Brain microvascular endothelial cell (primary cell): ENCODE measurements at regions not wholly inside any gene's neighbourhood (a gene's known extent, or its start where the extent isn't known, plus 50 kb on each side); places are given as distances from the start of the nearest gene placed in this dataset.

Experiments
- DNase-seq: peaks from one replicate; pipeline ENCODE4 v3.0.0-alpha.2; 2020
- H3K27ac ChIP-seq: fragments of 250-450 bp; sonication (Bioruptor Pico); 2 replicates; pipeline ENCODE4 v1.5.1; 2020; ENCODE audit warnings: mild to moderate bottlenecking, moderate library complexity
- H3K27me3 ChIP-seq: fragments of 250-450 bp; sonication (Bioruptor Pico); replicated peaks from 2 replicates; pipeline ENCODE4 v1.5.1; 2020; ENCODE audit warnings: mild to moderate bottlenecking
- H3K36me3 ChIP-seq: fragments of 250-450 bp; sonication (Bioruptor Pico); replicated peaks from 2 replicates; pipeline ENCODE4 v1.5.1; 2020; ENCODE audit warnings: mild to moderate bottlenecking
- H3K4me3 ChIP-seq: 2 replicates; pipeline ENCODE4 v1.5.1; 2011; ENCODE audit warnings: low read depth, mild to moderate bottlenecking, control low read depth, low read length, moderate library complexity
- in situ Hi-C: cut with HindIII; loops from 2 replicates; pipeline ENCODE4 v1.10.0; 2017; ENCODE audit warnings: low sequenced_read_pairs, low pct_ligation_motif_present
- TF ChIP-seq, protein P1 (sequence below): IDR thresholded peaks from 2 replicates; pipeline ENCODE4 v1.5.1; 2011; ENCODE audit warnings: low read depth, mild to moderate bottlenecking, moderate library complexity, low read length, control low read depth, inconsistent platforms; ENCODE audit errors: missing control alignments

DNA sequence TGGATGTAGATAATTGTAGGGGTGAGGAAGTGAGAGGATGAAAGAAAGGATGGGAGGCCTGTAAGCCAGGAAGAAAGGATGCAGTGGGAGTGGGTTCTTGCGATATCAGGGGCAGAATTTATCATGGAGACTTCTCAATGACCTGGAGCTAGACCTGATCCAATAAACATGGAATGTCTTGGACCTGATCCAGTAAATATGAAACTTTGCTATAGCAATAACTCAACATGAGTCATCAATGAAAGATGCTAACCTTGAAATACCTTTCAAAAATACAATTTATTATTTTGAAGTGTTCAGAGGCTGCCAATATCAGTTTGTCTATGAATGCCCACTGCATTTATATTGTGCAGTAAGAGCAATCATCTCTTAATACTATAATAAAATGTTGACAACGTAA is 279.5 kb downstream of the POU4F1 start:
- Histone ChIP-seq H3K27me3 (no peaks in the 10 kb centered on the region), H3K4me3 (no peak overlapping the region), H3K36me3 (no peaks in the 10 kb centered on the region), H3K27ac (no peak overlapping the region)
- TF ChIP-seq, protein P1, sequence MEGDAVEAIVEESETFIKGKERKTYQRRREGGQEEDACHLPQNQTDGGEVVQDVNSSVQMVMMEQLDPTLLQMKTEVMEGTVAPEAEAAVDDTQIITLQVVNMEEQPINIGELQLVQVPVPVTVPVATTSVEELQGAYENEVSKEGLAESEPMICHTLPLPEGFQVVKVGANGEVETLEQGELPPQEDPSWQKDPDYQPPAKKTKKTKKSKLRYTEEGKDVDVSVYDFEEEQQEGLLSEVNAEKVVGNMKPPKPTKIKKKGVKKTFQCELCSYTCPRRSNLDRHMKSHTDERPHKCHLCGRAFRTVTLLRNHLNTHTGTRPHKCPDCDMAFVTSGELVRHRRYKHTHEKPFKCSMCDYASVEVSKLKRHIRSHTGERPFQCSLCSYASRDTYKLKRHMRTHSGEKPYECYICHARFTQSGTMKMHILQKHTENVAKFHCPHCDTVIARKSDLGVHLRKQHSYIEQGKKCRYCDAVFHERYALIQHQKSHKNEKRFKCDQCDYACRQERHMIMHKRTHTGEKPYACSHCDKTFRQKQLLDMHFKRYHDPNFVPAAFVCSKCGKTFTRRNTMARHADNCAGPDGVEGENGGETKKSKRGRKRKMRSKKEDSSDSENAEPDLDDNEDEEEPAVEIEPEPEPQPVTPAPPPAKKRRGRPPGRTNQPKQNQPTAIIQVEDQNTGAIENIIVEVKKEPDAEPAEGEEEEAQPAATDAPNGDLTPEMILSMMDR: no peak
- in situ Hi-C loops: no loop called here
- DNase-seq: no peak

DNA sequence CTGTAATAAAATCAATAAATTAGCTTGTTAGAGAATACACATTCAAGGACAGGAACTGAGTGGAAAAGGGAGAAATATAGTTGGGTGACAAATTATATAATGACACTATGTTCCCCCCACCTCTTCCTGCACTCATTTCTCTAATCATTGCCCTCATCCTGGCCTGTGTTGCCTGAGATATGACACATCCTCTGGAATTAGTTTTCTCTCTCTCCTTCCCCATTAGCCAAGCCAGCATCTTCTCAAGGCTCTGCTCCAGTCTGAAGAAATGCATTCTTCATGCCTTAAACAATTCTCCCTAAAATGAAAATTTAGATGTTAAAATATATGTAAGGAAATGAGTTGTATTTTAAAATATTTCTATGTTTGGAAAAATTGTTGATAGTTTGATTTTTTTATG is 280.3 kb downstream of the POU4F1 start:
- no peak for DNase-seq
- Histone ChIP-seq H3K27ac (no peak overlapping the region), H3K36me3 (no peaks in the 10 kb centered on the region), H3K4me3 (no peak overlapping the region), H3K27me3 (no peaks in the 10 kb centered on the region)
- in situ Hi-C loops: no loop called here
- TF ChIP-seq, protein P1: no peak

DNA sequence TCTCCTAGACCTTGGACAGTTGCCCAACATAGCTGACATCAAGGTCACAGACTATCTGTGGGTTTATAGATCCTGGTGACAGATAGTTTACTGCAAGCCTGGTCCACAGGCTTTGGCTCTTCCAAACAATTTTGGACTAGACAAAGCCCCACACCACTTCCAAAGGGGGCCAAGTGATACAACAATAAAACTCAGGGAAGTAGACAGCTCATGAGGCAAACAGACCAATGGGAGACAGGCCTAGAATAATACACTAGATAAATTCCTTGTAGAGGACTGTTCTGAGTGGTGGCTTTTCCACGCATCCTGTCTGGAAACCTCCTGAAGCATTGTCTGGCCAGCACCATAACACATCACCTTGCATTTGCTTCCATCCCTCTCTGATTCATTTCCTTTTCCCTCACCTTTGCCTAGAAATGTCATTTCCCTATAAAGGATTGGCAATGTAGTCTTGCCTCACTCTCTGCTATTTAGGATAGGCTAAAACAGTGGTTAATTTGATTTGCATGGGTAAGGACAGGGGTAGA is 284.2 kb downstream of the POU4F1 start:
- no peak for DNase-seq
- no peaks in the 10 kb centered on the region for H3K27me3 ChIP-seq
- H3K36me3 ChIP-seq: no peaks in the 10 kb centered on the region
- H3K4me3 ChIP-seq: no peak overlapping the region
- in situ Hi-C loops: no loop called here
- no peak overlapping the region for H3K27ac ChIP-seq
- TF ChIP-seq, protein P1: no peak

DNA sequence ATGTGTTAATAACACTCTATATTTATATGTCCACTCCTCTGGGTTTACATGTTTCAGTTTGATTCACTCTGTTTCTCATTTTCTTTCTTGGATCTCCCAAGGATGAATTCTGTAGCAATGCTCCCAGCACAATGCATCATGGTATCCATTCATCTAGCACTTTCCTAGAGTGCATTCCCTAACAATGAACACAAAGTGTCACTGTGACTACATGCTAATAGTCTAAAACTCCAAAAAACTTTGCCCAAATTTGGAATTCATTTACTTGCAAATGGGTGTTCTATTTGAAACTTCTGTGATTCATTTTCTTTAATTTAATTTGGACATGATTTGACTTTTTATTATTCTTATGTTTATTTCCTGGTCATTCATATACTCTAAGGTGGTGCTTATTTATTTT is 286.3 kb downstream of the POU4F1 start:
- TF ChIP-seq, protein P1: no peak
- no peak for DNase-seq

DNA sequence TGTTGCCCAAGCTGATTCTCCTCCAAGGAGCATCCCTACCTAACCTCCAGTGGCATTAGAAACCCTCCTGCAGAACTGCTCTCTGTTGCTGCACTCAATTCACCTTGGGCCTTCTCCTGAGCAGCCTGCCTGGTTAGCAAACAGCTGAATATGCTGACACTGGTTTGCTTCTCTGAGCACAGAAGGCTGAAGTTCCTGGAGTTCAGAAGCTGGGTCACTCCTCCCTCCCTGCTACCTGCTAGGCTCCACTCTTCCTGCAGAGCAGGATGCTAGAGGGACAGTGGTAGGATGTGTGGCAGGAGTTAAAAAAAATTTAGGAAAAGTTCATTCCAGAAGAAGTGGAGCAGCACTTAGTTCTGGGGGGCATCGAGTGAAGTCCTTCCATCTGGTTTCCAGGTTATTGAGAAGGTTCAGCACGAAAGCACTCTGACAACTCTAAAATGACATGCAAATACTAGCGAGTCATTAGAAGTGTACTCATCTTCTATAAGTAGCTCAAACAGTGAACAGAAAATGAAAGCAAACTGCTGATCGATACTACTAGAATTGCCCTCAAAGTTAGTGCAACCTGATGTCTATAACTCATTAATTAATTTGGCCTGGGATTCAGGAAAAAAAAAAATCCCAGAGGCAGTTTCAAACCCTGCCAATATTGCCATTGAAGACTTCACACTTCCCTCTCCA is 293.7 kb downstream of the POU4F1 start:
- no peak overlapping the region for H3K27ac ChIP-seq
- H3K27me3 ChIP-seq: no peaks in the 10 kb centered on the region
- TF ChIP-seq, protein P1: no peak
- H3K4me3 ChIP-seq: no peak overlapping the region
- H3K36me3 ChIP-seq: no peaks in the 10 kb centered on the region
- DNase-seq: no peak
- in situ Hi-C loops: no loop called here

More for the DNA sequence above, 286.3 kb downstream of the POU4F1 start:
- Histone ChIP-seq H3K27me3 (no peaks in the 10 kb centered on the region), H3K4me3 (no peak overlapping the region), H3K27ac (no peak overlapping the region), H3K36me3 (no peaks in the 10 kb centered on the region)
- in situ Hi-C loops: no loop called here
